ENCODE measurements at regions not wholly inside any gene's neighbourhood (a gene's known extent, or its start where the extent isn't known, plus 50 kb on each side); places are given as distances from the start of the nearest gene placed in this dataset.

- no peak for TF ChIP-seq TAF1 (conservative IDR thresholded peaks at IDR 0.05)
- TF ChIP-seq, protein P1, sequence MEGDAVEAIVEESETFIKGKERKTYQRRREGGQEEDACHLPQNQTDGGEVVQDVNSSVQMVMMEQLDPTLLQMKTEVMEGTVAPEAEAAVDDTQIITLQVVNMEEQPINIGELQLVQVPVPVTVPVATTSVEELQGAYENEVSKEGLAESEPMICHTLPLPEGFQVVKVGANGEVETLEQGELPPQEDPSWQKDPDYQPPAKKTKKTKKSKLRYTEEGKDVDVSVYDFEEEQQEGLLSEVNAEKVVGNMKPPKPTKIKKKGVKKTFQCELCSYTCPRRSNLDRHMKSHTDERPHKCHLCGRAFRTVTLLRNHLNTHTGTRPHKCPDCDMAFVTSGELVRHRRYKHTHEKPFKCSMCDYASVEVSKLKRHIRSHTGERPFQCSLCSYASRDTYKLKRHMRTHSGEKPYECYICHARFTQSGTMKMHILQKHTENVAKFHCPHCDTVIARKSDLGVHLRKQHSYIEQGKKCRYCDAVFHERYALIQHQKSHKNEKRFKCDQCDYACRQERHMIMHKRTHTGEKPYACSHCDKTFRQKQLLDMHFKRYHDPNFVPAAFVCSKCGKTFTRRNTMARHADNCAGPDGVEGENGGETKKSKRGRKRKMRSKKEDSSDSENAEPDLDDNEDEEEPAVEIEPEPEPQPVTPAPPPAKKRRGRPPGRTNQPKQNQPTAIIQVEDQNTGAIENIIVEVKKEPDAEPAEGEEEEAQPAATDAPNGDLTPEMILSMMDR (IDR thresholded peaks at IDR 0.05; ENCODE audit: low read depth, low read length, missing input control), result no peak
- TF ChIP-seq, protein P2, sequence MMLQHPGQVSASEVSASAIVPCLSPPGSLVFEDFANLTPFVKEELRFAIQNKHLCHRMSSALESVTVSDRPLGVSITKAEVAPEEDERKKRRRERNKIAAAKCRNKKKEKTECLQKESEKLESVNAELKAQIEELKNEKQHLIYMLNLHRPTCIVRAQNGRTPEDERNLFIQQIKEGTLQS (IDR thresholded peaks at IDR 0.05), result no peak
- no peak for TF ChIP-seq YY1 (IDR thresholded peaks at IDR 0.05)
- TF ChIP-seq FOXA1 (IDR thresholded peaks at IDR 0.05), result no peak
- no peak for TF ChIP-seq RXRA (IDR thresholded peaks at IDR 0.05)
- TF ChIP-seq RAD21 (IDR thresholded peaks at IDR 0.05), result peak; percentile 20 to 23
- TF ChIP-seq, protein P3, sequence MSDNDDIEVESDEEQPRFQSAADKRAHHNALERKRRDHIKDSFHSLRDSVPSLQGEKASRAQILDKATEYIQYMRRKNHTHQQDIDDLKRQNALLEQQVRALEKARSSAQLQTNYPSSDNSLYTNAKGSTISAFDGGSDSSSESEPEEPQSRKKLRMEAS (IDR thresholded peaks at IDR 0.05), result peak; percentile 11
- TF ChIP-seq, protein P4, sequence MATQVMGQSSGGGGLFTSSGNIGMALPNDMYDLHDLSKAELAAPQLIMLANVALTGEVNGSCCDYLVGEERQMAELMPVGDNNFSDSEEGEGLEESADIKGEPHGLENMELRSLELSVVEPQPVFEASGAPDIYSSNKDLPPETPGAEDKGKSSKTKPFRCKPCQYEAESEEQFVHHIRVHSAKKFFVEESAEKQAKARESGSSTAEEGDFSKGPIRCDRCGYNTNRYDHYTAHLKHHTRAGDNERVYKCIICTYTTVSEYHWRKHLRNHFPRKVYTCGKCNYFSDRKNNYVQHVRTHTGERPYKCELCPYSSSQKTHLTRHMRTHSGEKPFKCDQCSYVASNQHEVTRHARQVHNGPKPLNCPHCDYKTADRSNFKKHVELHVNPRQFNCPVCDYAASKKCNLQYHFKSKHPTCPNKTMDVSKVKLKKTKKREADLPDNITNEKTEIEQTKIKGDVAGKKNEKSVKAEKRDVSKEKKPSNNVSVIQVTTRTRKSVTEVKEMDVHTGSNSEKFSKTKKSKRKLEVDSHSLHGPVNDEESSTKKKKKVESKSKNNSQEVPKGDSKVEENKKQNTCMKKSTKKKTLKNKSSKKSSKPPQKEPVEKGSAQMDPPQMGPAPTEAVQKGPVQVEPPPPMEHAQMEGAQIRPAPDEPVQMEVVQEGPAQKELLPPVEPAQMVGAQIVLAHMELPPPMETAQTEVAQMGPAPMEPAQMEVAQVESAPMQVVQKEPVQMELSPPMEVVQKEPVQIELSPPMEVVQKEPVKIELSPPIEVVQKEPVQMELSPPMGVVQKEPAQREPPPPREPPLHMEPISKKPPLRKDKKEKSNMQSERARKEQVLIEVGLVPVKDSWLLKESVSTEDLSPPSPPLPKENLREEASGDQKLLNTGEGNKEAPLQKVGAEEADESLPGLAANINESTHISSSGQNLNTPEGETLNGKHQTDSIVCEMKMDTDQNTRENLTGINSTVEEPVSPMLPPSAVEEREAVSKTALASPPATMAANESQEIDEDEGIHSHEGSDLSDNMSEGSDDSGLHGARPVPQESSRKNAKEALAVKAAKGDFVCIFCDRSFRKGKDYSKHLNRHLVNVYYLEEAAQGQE (IDR thresholded peaks at IDR 0.05), result no peak
- TF ChIP-seq ZBTB33 (IDR thresholded peaks at IDR 0.05), result no peak
These were observed 88.8 kb upstream of the KDR start for GRCh38 chr4:55214172-55214571.
